GM12875 (cell line): ENCODE measurements at regions not wholly inside any gene's neighbourhood (a gene's known extent, or its start where the extent isn't known, plus 50 kb on each side); places are given as distances from the start of the nearest gene placed in this dataset.
"Not testable (repeated sequence)": the region's sequence is repeated elsewhere in the genome, so short reads cannot be mapped to it uniquely, and the experiment has no call there.

ENCODE experiments used
- H3K4me3 ChIP-seq: one replicate; pipeline ENCODE4 v1.5.1; 2011; ENCODE audit warnings: low read depth, low read length, control low read depth
- CTCF ChIP-seq: IDR thresholded peaks from 2 replicates; pipeline ENCODE4 v1.5.1; 2011; ENCODE audit warnings: low read depth, mild to moderate bottlenecking, control low read depth, inconsistent platforms, low read length, moderate library complexity, borderline replicate concordance; ENCODE audit not compliant: insufficient read depth

- no peak for TF ChIP-seq CTCF
- no peak overlapping the region for H3K4me3 ChIP-seq
These were observed 178.0 kb upstream of the MOCS2 start for GRCh38 chr5:53287573-53287972.

DNA sequence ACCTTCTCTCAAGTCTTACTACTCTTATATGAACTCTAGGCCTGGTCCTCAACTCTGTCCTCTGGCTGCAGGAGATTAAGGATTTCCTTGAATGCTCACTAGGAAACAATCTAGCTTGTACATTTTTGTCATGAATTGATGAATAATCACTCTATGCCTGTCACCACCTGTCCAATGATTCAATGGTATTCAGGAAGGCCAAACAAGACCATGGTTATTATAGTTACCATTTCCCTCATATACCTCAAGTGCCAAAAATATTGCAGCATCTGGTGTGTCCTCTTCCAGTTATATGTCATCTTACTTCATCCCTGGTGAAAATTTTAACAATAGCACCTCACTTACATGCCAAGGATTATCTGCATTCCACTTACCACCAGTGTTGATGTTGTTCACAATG is 179.0 kb upstream of the MOCS2 start:
- TF ChIP-seq CTCF: no peak
- no peak overlapping the region for H3K4me3 ChIP-seq

DNA sequence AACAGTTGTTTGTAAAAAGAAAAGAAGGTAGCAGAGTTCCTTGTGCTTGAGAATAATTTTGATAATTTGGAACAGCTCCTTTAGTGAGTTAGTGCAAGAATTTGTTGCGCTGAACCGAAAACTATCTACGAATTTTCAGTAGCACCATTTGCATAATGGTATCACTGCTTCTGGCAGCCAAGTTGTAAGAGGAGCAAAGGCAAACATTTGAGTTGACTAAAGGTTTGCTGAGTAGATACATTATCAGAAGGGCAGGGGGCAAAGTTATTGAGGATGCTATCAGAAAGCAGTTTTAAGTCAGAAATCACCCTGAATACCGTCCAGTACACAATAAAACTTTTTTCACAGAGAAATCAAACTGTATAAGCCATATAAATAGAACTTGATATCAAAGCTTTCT is 181.5 kb upstream of the MOCS2 start:
- no peak overlapping the region for H3K4me3 ChIP-seq
- TF ChIP-seq CTCF: no peak

DNA sequence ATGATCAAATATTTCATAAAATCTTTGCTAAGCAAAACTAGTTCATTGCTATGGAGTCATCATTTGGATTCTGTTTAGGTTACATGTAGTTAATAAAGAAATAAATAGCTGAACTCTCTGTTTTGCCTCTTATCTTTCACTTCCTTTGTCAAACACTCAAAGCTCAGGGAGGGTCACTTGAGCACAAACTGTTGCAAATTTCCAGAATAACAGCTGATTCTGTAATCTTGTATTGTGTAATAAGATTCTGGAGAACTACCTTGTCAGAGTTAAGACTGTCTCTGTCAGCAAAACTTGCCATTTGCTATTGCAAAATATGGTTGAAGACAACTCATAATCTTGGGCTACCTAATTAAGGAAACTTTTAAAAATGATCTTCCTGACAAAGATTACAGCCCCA is 182.0 kb upstream of the MOCS2 start:
- no peak for TF ChIP-seq CTCF

DNA sequence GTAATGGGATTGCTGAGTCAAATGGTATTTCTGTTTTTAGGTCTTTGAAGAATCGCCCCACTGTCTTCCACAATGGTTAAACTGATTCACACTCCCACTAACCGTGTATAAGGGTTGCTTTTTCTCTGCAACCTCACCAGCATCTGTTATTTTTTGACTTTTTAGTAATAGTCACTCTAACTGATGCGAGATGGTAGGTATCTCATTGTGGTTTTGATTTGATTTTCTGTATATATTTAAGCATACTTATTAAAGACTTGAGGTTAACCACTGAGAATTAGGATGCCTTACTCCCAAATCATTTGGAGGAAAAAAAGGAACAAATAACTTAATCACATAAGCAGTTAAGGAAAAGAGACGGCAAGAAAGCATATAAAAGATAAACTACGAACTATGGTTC is 181.6 kb upstream of the FST start:
- TF ChIP-seq CTCF: no peak
- H3K4me3 ChIP-seq: no peak overlapping the region

More for the DNA sequence above, 182.0 kb upstream of the MOCS2 start:
- no peak overlapping the region for H3K4me3 ChIP-seq

- TF ChIP-seq CTCF: no peak
- H3K4me3 ChIP-seq: no peak overlapping the region
These were observed 177.9 kb upstream of the FST start for GRCh38 chr5:53302529-53302928.

DNA sequence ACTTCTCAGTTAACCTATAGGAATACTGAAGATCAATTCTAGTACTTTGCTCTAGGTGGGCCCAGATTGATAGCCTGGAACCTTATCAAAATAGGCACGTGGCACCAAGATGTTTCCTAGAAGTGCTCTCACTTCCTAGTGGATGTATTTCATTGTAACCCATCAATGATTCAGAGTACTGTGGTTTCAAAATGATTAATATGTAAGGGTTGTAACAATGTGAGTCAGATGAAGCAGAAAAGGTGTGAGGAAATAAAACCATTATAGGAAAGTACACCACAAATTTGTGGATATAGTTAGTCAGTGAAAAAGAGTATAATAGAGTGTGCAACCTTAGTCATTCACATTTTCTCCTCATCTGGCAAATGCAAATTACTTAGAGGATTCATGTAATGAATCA is 177.3 kb upstream of the FST start:
- TF ChIP-seq CTCF: no peak
- no peak overlapping the region for H3K4me3 ChIP-seq

- not testable (repeated sequence) for H3K4me3 ChIP-seq
These were observed 175.1 kb upstream of the FST start for GRCh38 chr5:53305316-53305715.
